ENCODE measurements at regions not wholly inside any gene's neighbourhood (a gene's known extent, or its start where the extent isn't known, plus 50 kb on each side); places are given as distances from the start of the nearest gene placed in this dataset.
"Not testable (repeated sequence)": the region's sequence is repeated elsewhere in the genome, so short reads cannot be mapped to it uniquely, and the experiment has no call there.

GRCh38 chr3:165518346-165518745, 318.9 kb downstream of the BCHE start:
- Histone ChIP-seq H3K4me3 (ENCODE audit: insufficient read depth, low read depth, low read length) (no peak overlapping the region), H3K27me3 (ENCODE audit: control insufficient read depth, insufficient read depth, low read length) (no peaks in the 10 kb centered on the region), H3K36me3 (replicated peaks; ENCODE audit: control insufficient read depth, insufficient read depth, low read length) (no peaks in the 10 kb centered on the region)
- no peak for DNase-seq

- no peak for DNase-seq
- Histone ChIP-seq H3K27me3 (ENCODE audit: control insufficient read depth, insufficient read depth, low read length) (no peaks in the 10 kb centered on the region), H3K4me3 (ENCODE audit: insufficient read depth, low read depth, low read length) (no peak overlapping the region), H3K36me3 (replicated peaks; ENCODE audit: control insufficient read depth, insufficient read depth, low read length) (no peaks in the 10 kb centered on the region)
Measured at GRCh38 chr3:165513715-165514701, 317.8 kb upstream of the SLITRK3 start.

- Histone ChIP-seq H3K27me3 (ENCODE audit: control insufficient read depth, insufficient read depth, low read length) (no peaks in the 10 kb centered on the region), H3K36me3 (replicated peaks; ENCODE audit: control insufficient read depth, insufficient read depth, low read length) (no peaks in the 10 kb centered on the region; the same call in 1 of the 2 replicates), H3K4me3 (ENCODE audit: insufficient read depth, low read depth, low read length) (no peak overlapping the region)
- no peak for DNase-seq
Measured at GRCh38 chr3:165507576-165507975, 311.4 kb upstream of the SLITRK3 start.

- Histone ChIP-seq H3K4me3 (ENCODE audit: insufficient read depth, low read depth, low read length) (no peak overlapping the region), H3K36me3 (replicated peaks; ENCODE audit: control insufficient read depth, insufficient read depth, low read length) (no peaks in the 10 kb centered on the region; the same call in 1 of the 2 replicates), H3K27me3 (ENCODE audit: control insufficient read depth, insufficient read depth, low read length) (no peaks in the 10 kb centered on the region)
- DNase-seq, result no peak
Measured at GRCh38 chr3:165507060-165507459, 310.9 kb upstream of the SLITRK3 start.

GRCh38 chr3:165505657-165506056, 309.5 kb upstream of the SLITRK3 start:
- no peak overlapping the region for H3K4me3 ChIP-seq (ENCODE audit: insufficient read depth, low read depth, low read length)
- H3K27me3 ChIP-seq (ENCODE audit: control insufficient read depth, insufficient read depth, low read length), result no peaks in the 10 kb centered on the region
- DNase-seq, result no peak
- no peaks in the 10 kb centered on the region; the same call in 1 of the 2 replicates for H3K36me3 ChIP-seq (replicated peaks; ENCODE audit: control insufficient read depth, insufficient read depth, low read length)

GRCh38 chr3:165504554-165504953, 308.4 kb upstream of the SLITRK3 start:
- no peak for DNase-seq
- Histone ChIP-seq H3K27me3 (ENCODE audit: control insufficient read depth, insufficient read depth, low read length) (no peaks in the 10 kb centered on the region), H3K4me3 (ENCODE audit: insufficient read depth, low read depth, low read length) (no peak overlapping the region), H3K36me3 (replicated peaks; ENCODE audit: control insufficient read depth, insufficient read depth, low read length) (no peaks in the 10 kb centered on the region; the same call in 1 of the 2 replicates)

- no peak overlapping the region for H3K4me3 ChIP-seq (ENCODE audit: insufficient read depth, low read depth, low read length)
- H3K36me3 ChIP-seq (replicated peaks; ENCODE audit: control insufficient read depth, insufficient read depth, low read length), result no peaks in the 10 kb centered on the region; the same call in 1 of the 2 replicates
- DNase-seq, result no peak
- no peaks in the 10 kb centered on the region for H3K27me3 ChIP-seq (ENCODE audit: control insufficient read depth, insufficient read depth, low read length)
Measured at GRCh38 chr3:165503825-165504224, 307.6 kb upstream of the SLITRK3 start.

- no peak for DNase-seq
- Histone ChIP-seq H3K27me3 (ENCODE audit: control insufficient read depth, insufficient read depth, low read length) (no peaks in the 10 kb centered on the region), H3K4me3 (ENCODE audit: insufficient read depth, low read depth, low read length) (no peak overlapping the region), H3K36me3 (replicated peaks; ENCODE audit: control insufficient read depth, insufficient read depth, low read length) (no peaks in the 10 kb centered on the region; the same call in 1 of the 2 replicates)
Measured at GRCh38 chr3:165503346-165503745, 307.2 kb upstream of the SLITRK3 start.

- H3K4me3 ChIP-seq (ENCODE audit: insufficient read depth, low read depth, low read length), result no peak overlapping the region
- H3K36me3 ChIP-seq (replicated peaks; ENCODE audit: control insufficient read depth, insufficient read depth, low read length), result no peaks in the 10 kb centered on the region; the same call in 1 of the 2 replicates
- DNase-seq, result no peak
- H3K27me3 ChIP-seq (ENCODE audit: control insufficient read depth, insufficient read depth, low read length), result no peaks in the 10 kb centered on the region
Measured at GRCh38 chr3:165502707-165503106, 306.5 kb upstream of the SLITRK3 start.

- H3K27me3 ChIP-seq (ENCODE audit: control insufficient read depth, insufficient read depth, low read length); H3K4me3 ChIP-seq (ENCODE audit: insufficient read depth, low read depth, low read length): not testable (repeated sequence)
Measured at GRCh38 chr3:165498742-165499141, 302.6 kb upstream of the SLITRK3 start.

GRCh38 chr3:165491487-165491886, 295.3 kb upstream of the SLITRK3 start:
- H3K36me3 ChIP-seq (replicated peaks; ENCODE audit: control insufficient read depth, insufficient read depth, low read length), result no peaks in the 10 kb centered on the region
- DNase-seq, result no peak

More at GRCh38 chr3:165498742-165499141, 302.6 kb upstream of the SLITRK3 start:
- DNase-seq; H3K36me3 ChIP-seq (replicated peaks; ENCODE audit: control insufficient read depth, insufficient read depth, low read length): not testable (repeated sequence)

GRCh38 chr3:165476399-165477060, 280.3 kb upstream of the SLITRK3 start:
- Histone ChIP-seq H3K27me3 (ENCODE audit: control insufficient read depth, insufficient read depth, low read length) (no peaks in the 10 kb centered on the region), H3K4me3 (ENCODE audit: insufficient read depth, low read depth, low read length) (no peak overlapping the region), H3K36me3 (replicated peaks; ENCODE audit: control insufficient read depth, insufficient read depth, low read length) (no peaks in the 10 kb centered on the region)
- no peak for DNase-seq

More at GRCh38 chr3:165491487-165491886, 295.3 kb upstream of the SLITRK3 start:
- no peak overlapping the region for H3K4me3 ChIP-seq (ENCODE audit: insufficient read depth, low read depth, low read length)
- H3K27me3 ChIP-seq (ENCODE audit: control insufficient read depth, insufficient read depth, low read length), result no peaks in the 10 kb centered on the region

GRCh38 chr3:165466856-165467255, 270.7 kb upstream of the SLITRK3 start:
- Histone ChIP-seq H3K36me3 (replicated peaks; ENCODE audit: control insufficient read depth, insufficient read depth, low read length) (no peaks in the 10 kb centered on the region), H3K27me3 (ENCODE audit: control insufficient read depth, insufficient read depth, low read length) (no peaks in the 10 kb centered on the region), H3K4me3 (ENCODE audit: insufficient read depth, low read depth, low read length) (no peak overlapping the region)
- DNase-seq, result no peak

GRCh38 chr3:165464736-165465135, 268.6 kb upstream of the SLITRK3 start:
- Histone ChIP-seq H3K36me3 (replicated peaks; ENCODE audit: control insufficient read depth, insufficient read depth, low read length) (no peaks in the 10 kb centered on the region), H3K4me3 (ENCODE audit: insufficient read depth, low read depth, low read length) (no peak overlapping the region), H3K27me3 (ENCODE audit: control insufficient read depth, insufficient read depth, low read length) (no peaks in the 10 kb centered on the region)
- no peak for DNase-seq

GRCh38 chr3:165463531-165463930, 267.3 kb upstream of the SLITRK3 start:
- H3K4me3 ChIP-seq (ENCODE audit: insufficient read depth, low read depth, low read length), result no peak overlapping the region
- no peaks in the 10 kb centered on the region for H3K27me3 ChIP-seq (ENCODE audit: control insufficient read depth, insufficient read depth, low read length)
- DNase-seq, result no peak

More at GRCh38 chr3:165463531-165463930, 267.3 kb upstream of the SLITRK3 start:
- H3K36me3 ChIP-seq (replicated peaks; ENCODE audit: control insufficient read depth, insufficient read depth, low read length), result no peaks in the 10 kb centered on the region

All from H7 (cell line).